SK-N-SH treated with all-trans-retinoic acid at 6 μM for 48 hours (cell line): ENCODE measurements at regions not wholly inside any gene's neighbourhood (a gene's known extent, or its start where the extent isn't known, plus 50 kb on each side); places are given as distances from the start of the nearest gene placed in this dataset.

ENCODE experiments used
- ATAC-seq: fragments of 200-7000 bp; cut with Tn5 transposase; 3 replicates; pipeline ENCODE4 v1.9.1; 2020; ENCODE audit warnings: mild to moderate bottlenecking, moderate library complexity
- ARNTL ChIP-seq: fragments of 450-650 bp; formaldehyde crosslinking; IDR thresholded peaks from 2 replicates; pipeline ENCODE4 v1.5.0; 2020; ENCODE audit warnings: low read depth, mild to moderate bottlenecking, moderate library complexity, borderline replicate concordance
- BACH2 ChIP-seq: fragments of 250-450 bp; sonication (Bioruptor Pico); IDR thresholded peaks from 2 replicates; pipeline ENCODE4 v1.9.0; 2021; ENCODE audit warnings: mild to moderate bottlenecking, borderline replicate concordance
- CREB5 ChIP-seq: fragments of 250-450 bp; sonication (Bioruptor Pico); IDR thresholded peaks from 2 replicates; pipeline ENCODE4 v1.5.1; 2020; ENCODE audit warnings: low read depth, mild to moderate bottlenecking, moderate library complexity
- CSDC2 ChIP-seq: fragments of 250-450 bp; sonication (Bioruptor Pico); IDR thresholded peaks from 2 replicates; pipeline ENCODE4 v1.5.0; 2020; ENCODE audit warnings: mild to moderate bottlenecking, moderate library complexity
- ESRRG ChIP-seq: fragments of 250-450 bp; sonication (Bioruptor Pico); IDR thresholded peaks from 2 replicates; pipeline ENCODE4 v1.6.1; 2021; ENCODE audit warnings: mild to moderate bottlenecking
- GLIS3 ChIP-seq: fragments of 250-450 bp; sonication (Bioruptor Pico); IDR thresholded peaks from 2 replicates; pipeline ENCODE4 v1.5.0; 2020; ENCODE audit warnings: mild to moderate bottlenecking, moderate library complexity
- ISL1 ChIP-seq: fragments of 250-450 bp; sonication (Bioruptor Pico); IDR thresholded peaks from 2 replicates; pipeline ENCODE4 v2.1.2; 2022; ENCODE audit warnings: mild to moderate bottlenecking, moderate library complexity
- OSR1 ChIP-seq: fragments of 250-450 bp; sonication (Bioruptor Pico); IDR thresholded peaks from 2 replicates; pipeline ENCODE4 v1.8.0; 2022; ENCODE audit warnings: moderate library complexity, mild to moderate bottlenecking, inconsistent platforms
- PATZ1 ChIP-seq: fragments of 250-450 bp; sonication (Bioruptor Pico); IDR thresholded peaks from 2 replicates; pipeline ENCODE4 v1.8.0; 2020; ENCODE audit warnings: mild to moderate bottlenecking, moderate library complexity, borderline replicate concordance
- PPARA ChIP-seq: fragments of 250-450 bp; sonication (Bioruptor Pico); IDR thresholded peaks from 2 replicates; pipeline ENCODE4 v1.5.0; 2020; ENCODE audit warnings: mild to moderate bottlenecking, borderline replicate concordance
- RARB ChIP-seq: fragments of 250-450 bp; sonication (Bioruptor Pico); IDR thresholded peaks from 2 replicates; pipeline ENCODE4 v1.8.0; 2021; ENCODE audit warnings: mild to moderate bottlenecking, moderate library complexity
- SNAI2 ChIP-seq: fragments of 250-450 bp; sonication (Bioruptor Pico); IDR thresholded peaks from 2 replicates; pipeline ENCODE4 v1.5.0; 2020; ENCODE audit warnings: mild to moderate bottlenecking, moderate library complexity
- TCF4 ChIP-seq: fragments of 250-450 bp; sonication (Bioruptor Pico); IDR thresholded peaks from 2 replicates; pipeline ENCODE4 v1.8.0; 2021; ENCODE audit warnings: mild to moderate bottlenecking, moderate library complexity, borderline replicate concordance
- TSHZ2 ChIP-seq: fragments of 250-450 bp; sonication (Bioruptor Pico); IDR thresholded peaks from 2 replicates; pipeline ENCODE4 v1.5.0; 2020; ENCODE audit warnings: mild to moderate bottlenecking, moderate library complexity
- ZFP30 ChIP-seq: fragments of 450-650 bp; formaldehyde crosslinking; IDR thresholded peaks from 2 replicates; pipeline ENCODE4 v1.5.0; 2022; ENCODE audit warnings: mild to moderate bottlenecking, moderate library complexity
- ZNF565 ChIP-seq: fragments of 450-650 bp; formaldehyde crosslinking; conservative IDR thresholded peaks from 2 replicates; pipeline ENCODE4 v1.5.0; 2020; ENCODE audit warnings: low read depth, mild to moderate bottlenecking, moderate library complexity
- ZNF70 ChIP-seq: fragments of 450-650 bp; formaldehyde crosslinking; IDR thresholded peaks from 2 replicates; pipeline ENCODE4 v1.5.0; 2020; ENCODE audit warnings: mild to moderate bottlenecking, moderate library complexity
- TF ChIP-seq, protein P1 (sequence below): fragments of 250-450 bp; sonication (Bioruptor Pico); IDR thresholded peaks from 2 replicates; pipeline ENCODE4 v1.5.1; 2021; ENCODE audit warnings: mild to moderate bottlenecking, moderate library complexity

- TF ChIP-seq CREB5 (CRISPR knock-in tag) (no peak), TSHZ2 (CRISPR knock-in tag) (no peak), CSDC2 (no peak), ZNF565 (CRISPR knock-in tag) (no peak), OSR1 (CRISPR knock-in tag) (no peak)
Measured at GRCh38 chr2:66696886-66697285, 262.0 kb downstream of the MEIS1 start (continued).

DNA sequence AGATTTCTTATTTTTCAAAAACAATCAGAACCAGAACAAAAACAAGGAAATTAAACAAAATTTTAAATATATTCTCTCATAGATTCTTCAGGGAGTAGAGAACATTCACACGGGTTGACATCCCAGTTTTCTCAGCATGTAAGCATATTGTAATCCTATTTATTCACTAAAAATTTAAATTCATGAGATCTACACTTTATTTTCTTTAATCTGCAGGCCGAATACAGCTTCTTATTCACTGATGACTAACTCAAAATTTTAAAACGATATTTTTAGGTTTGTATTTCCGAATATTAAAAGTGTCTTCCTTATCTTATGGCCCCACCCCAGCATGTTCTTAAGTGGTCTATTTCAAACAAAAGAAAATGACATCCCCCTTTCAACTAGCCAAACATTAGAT, 262.4 kb downstream of the MEIS1 start:
- TF ChIP-seq SNAI2 (CRISPR knock-in tag) (no peak), BACH2 (no peak), ZNF565 (CRISPR knock-in tag) (no peak), ZFP30 (CRISPR knock-in tag) (no peak)
- TF ChIP-seq, all 23 proteins: peak for 0
- no peak for ATAC-seq

- TF ChIP-seq, protein P1, sequence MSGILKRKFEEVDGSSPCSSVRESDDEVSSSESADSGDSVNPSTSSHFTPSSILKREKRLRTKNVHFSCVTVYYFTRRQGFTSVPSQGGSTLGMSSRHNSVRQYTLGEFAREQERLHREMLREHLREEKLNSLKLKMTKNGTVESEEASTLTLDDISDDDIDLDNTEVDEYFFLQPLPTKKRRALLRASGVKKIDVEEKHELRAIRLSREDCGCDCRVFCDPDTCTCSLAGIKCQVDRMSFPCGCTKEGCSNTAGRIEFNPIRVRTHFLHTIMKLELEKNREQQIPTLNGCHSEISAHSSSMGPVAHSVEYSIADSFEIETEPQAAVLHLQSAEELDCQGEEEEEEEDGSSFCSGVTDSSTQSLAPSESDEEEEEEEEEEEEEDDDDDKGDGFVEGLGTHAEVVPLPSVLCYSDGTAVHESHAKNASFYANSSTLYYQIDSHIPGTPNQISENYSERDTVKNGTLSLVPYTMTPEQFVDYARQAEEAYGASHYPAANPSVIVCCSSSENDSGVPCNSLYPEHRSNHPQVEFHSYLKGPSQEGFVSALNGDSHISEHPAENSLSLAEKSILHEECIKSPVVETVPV (CRISPR knock-in tag) = no peak
- ATAC-seq = no peak
Measured at GRCh38 chr2:66698091-66698490, 263.2 kb downstream of the MEIS1 start.

- TF ChIP-seq PPARA (CRISPR knock-in tag) = no peak
- TF ChIP-seq ZFP30 (CRISPR knock-in tag) = no peak
- no peak for TF ChIP-seq BACH2
- no peak for TF ChIP-seq ESRRG (CRISPR knock-in tag)
- TF ChIP-seq TCF4 = no peak
- TF ChIP-seq ISL1 (CRISPR knock-in tag) = no peak
- TF ChIP-seq GLIS3 (CRISPR knock-in tag) = no peak
- no peak for TF ChIP-seq OSR1 (CRISPR knock-in tag)
- no peak for TF ChIP-seq RARB (CRISPR knock-in tag)
- no peak for TF ChIP-seq ZNF70 (CRISPR knock-in tag)
- no peak for TF ChIP-seq ZNF565 (CRISPR knock-in tag)
- no peak for TF ChIP-seq SNAI2 (CRISPR knock-in tag)
- no peak for TF ChIP-seq CSDC2
- TF ChIP-seq ARNTL (CRISPR knock-in tag) = no peak
- TF ChIP-seq, protein P1 (CRISPR knock-in tag) = no peak
- no peak for TF ChIP-seq PATZ1 (CRISPR knock-in tag)
- no peak for ATAC-seq
Measured at GRCh38 chr2:66698576-66699239, 263.8 kb downstream of the MEIS1 start.
